ENCODE measurements at regions not wholly inside any gene's neighbourhood (a gene's known extent, or its start where the extent isn't known, plus 50 kb on each side); places are given as distances from the start of the nearest gene placed in this dataset.

GRCh38 chr15:60057554-60057953 lies 53.4 kb downstream of the FOXB1 start:
- Histone ChIP-seq H3K4me3 (ENCODE audit: low read length) (no peak overlapping the region), H3K9me3 (ENCODE audit: control insufficient read depth, low read depth, low read length) (peaks cover 6% of the 10 kb centered on the region), H3K4me1 (ENCODE audit: control insufficient read depth, low read depth, low read length) (no peaks in the 10 kb centered on the region), H3K27me3 (ENCODE audit: control insufficient read depth, insufficient read depth, low read length) (no peaks in the 10 kb centered on the region), H3K36me3 (ENCODE audit: control insufficient read depth, low read depth, low read length) (no peaks in the 10 kb centered on the region), H3K9ac (ENCODE audit: low read length) (no peak overlapping the region), H3K27ac (ENCODE audit: low read length) (no peak overlapping the region)

GRCh38 chr15:60059186-60059585 lies 55.1 kb downstream of the FOXB1 start:
- Histone ChIP-seq H3K4me1 (ENCODE audit: control insufficient read depth, low read depth, low read length) (no peaks in the 10 kb centered on the region), H3K9me3 (ENCODE audit: control insufficient read depth, low read depth, low read length) (peaks cover 6% of the 10 kb centered on the region), H3K9ac (ENCODE audit: low read length) (no peak overlapping the region), H3K36me3 (ENCODE audit: control insufficient read depth, low read depth, low read length) (no peaks in the 10 kb centered on the region), H3K27ac (ENCODE audit: low read length) (no peak overlapping the region), H3K27me3 (ENCODE audit: control insufficient read depth, insufficient read depth, low read length) (no peaks in the 10 kb centered on the region), H3K4me3 (ENCODE audit: low read length) (no peak overlapping the region)

- Histone ChIP-seq H3K4me1 (ENCODE audit: control insufficient read depth, low read depth, low read length) (peaks cover 7% of the 10 kb centered on the region), H3K9ac (ENCODE audit: low read length) (no peak overlapping the region)
Observed at GRCh38 chr15:60061758-60062157, 57.6 kb downstream of the FOXB1 start.

GRCh38 chr15:60062826-60063225 lies 58.7 kb downstream of the FOXB1 start:
- Histone ChIP-seq H3K27ac (ENCODE audit: low read length) (no peak overlapping the region), H3K36me3 (ENCODE audit: control insufficient read depth, low read depth, low read length) (no peaks in the 10 kb centered on the region), H3K4me1 (ENCODE audit: control insufficient read depth, low read depth, low read length) (peaks cover 10% of the 10 kb centered on the region), H3K9me3 (ENCODE audit: control insufficient read depth, low read depth, low read length) (peaks cover 6% of the 10 kb centered on the region), H3K4me3 (ENCODE audit: low read length) (no peak overlapping the region), H3K9ac (ENCODE audit: low read length) (no peak overlapping the region), H3K27me3 (ENCODE audit: control insufficient read depth, insufficient read depth, low read length) (no peaks in the 10 kb centered on the region)

More at GRCh38 chr15:60061758-60062157, 57.6 kb downstream of the FOXB1 start:
- Histone ChIP-seq H3K27ac (ENCODE audit: low read length) (no peak overlapping the region), H3K4me3 (ENCODE audit: low read length) (no peak overlapping the region), H3K36me3 (ENCODE audit: control insufficient read depth, low read depth, low read length) (no peaks in the 10 kb centered on the region), H3K9me3 (ENCODE audit: control insufficient read depth, low read depth, low read length) (peaks cover 6% of the 10 kb centered on the region), H3K27me3 (ENCODE audit: control insufficient read depth, insufficient read depth, low read length) (no peaks in the 10 kb centered on the region)

- Histone ChIP-seq H3K9me3 (ENCODE audit: control insufficient read depth, low read depth, low read length) (peaks cover 6% of the 10 kb centered on the region), H3K36me3 (ENCODE audit: control insufficient read depth, low read depth, low read length) (no peaks in the 10 kb centered on the region), H3K27me3 (ENCODE audit: control insufficient read depth, insufficient read depth, low read length) (no peaks in the 10 kb centered on the region), H3K27ac (ENCODE audit: low read length) (no peak overlapping the region), H3K4me1 (ENCODE audit: control insufficient read depth, low read depth, low read length) (peaks cover 10% of the 10 kb centered on the region), H3K9ac (ENCODE audit: low read length) (no peak overlapping the region), H3K4me3 (ENCODE audit: low read length) (no peak overlapping the region)
Observed at GRCh38 chr15:60065951-60066350, 61.8 kb downstream of the FOXB1 start.

GRCh38 chr15:60070838-60071493 lies 66.9 kb downstream of the FOXB1 start:
- Histone ChIP-seq H3K9ac (ENCODE audit: low read length) (no peak overlapping the region), H3K9me3 (ENCODE audit: control insufficient read depth, low read depth, low read length) (no peaks in the 10 kb centered on the region), H3K27ac (ENCODE audit: low read length) (no peak overlapping the region), H3K36me3 (ENCODE audit: control insufficient read depth, low read depth, low read length) (no peaks in the 10 kb centered on the region), H3K27me3 (ENCODE audit: control insufficient read depth, insufficient read depth, low read length) (no peaks in the 10 kb centered on the region), H3K4me3 (ENCODE audit: low read length) (no peak overlapping the region), H3K4me1 (ENCODE audit: control insufficient read depth, low read depth, low read length) (peaks cover 22% of the 10 kb centered on the region)

- Histone ChIP-seq H3K9ac (ENCODE audit: low read length) (no peak overlapping the region), H3K4me3 (ENCODE audit: low read length) (no peak overlapping the region), H3K27me3 (ENCODE audit: control insufficient read depth, insufficient read depth, low read length) (no peaks in the 10 kb centered on the region), H3K4me1 (ENCODE audit: control insufficient read depth, low read depth, low read length) (peaks cover 37% of the 10 kb centered on the region), H3K27ac (ENCODE audit: low read length) (no peak overlapping the region), H3K36me3 (ENCODE audit: control insufficient read depth, low read depth, low read length) (no peaks in the 10 kb centered on the region), H3K9me3 (ENCODE audit: control insufficient read depth, low read depth, low read length) (no peaks in the 10 kb centered on the region)
Observed at GRCh38 chr15:60072826-60073465, 68.8 kb downstream of the FOXB1 start.

GRCh38 chr15:60073466-60073840 lies 69.3 kb downstream of the FOXB1 start:
- H3K9me3 ChIP-seq (ENCODE audit: control insufficient read depth, low read depth, low read length): no peaks in the 10 kb centered on the region
- H3K27me3 ChIP-seq (ENCODE audit: control insufficient read depth, insufficient read depth, low read length): no peaks in the 10 kb centered on the region
- H3K27ac ChIP-seq (ENCODE audit: low read length): no peak overlapping the region

GRCh38 chr15:60074181-60074885 lies 70.2 kb downstream of the FOXB1 start:
- peaks cover 46% of the 10 kb centered on the region for H3K4me1 ChIP-seq (ENCODE audit: control insufficient read depth, low read depth, low read length)

More at GRCh38 chr15:60073466-60073840, 69.3 kb downstream of the FOXB1 start:
- no peak overlapping the region for H3K9ac ChIP-seq (ENCODE audit: low read length)
- H3K4me3 ChIP-seq (ENCODE audit: low read length): no peak overlapping the region
- H3K36me3 ChIP-seq (ENCODE audit: control insufficient read depth, low read depth, low read length): no peaks in the 10 kb centered on the region
- H3K4me1 ChIP-seq (ENCODE audit: control insufficient read depth, low read depth, low read length): peaks cover 41% of the 10 kb centered on the region

GRCh38 chr15:60076045-60076444 lies 71.9 kb downstream of the FOXB1 start:
- Histone ChIP-seq H3K9ac (ENCODE audit: low read length) (peak overlapping the region; percentile 49), H3K36me3 (ENCODE audit: control insufficient read depth, low read depth, low read length) (no peaks in the 10 kb centered on the region), H3K9me3 (ENCODE audit: control insufficient read depth, low read depth, low read length) (no peaks in the 10 kb centered on the region), H3K27me3 (ENCODE audit: control insufficient read depth, insufficient read depth, low read length) (no peaks in the 10 kb centered on the region), H3K4me3 (ENCODE audit: low read length) (peak overlapping the region; percentile 14), H3K27ac (ENCODE audit: low read length) (peak overlapping the region; percentile 29), H3K4me1 (ENCODE audit: control insufficient read depth, low read depth, low read length) (peaks cover 47% of the 10 kb centered on the region)

More at GRCh38 chr15:60074181-60074885, 70.2 kb downstream of the FOXB1 start:
- no peak overlapping the region for H3K27ac ChIP-seq (ENCODE audit: low read length)
- no peak overlapping the region for H3K9ac ChIP-seq (ENCODE audit: low read length)
- H3K27me3 ChIP-seq (ENCODE audit: control insufficient read depth, insufficient read depth, low read length): no peaks in the 10 kb centered on the region
- no peaks in the 10 kb centered on the region for H3K36me3 ChIP-seq (ENCODE audit: control insufficient read depth, low read depth, low read length)
- H3K9me3 ChIP-seq (ENCODE audit: control insufficient read depth, low read depth, low read length): no peaks in the 10 kb centered on the region
- no peak overlapping the region for H3K4me3 ChIP-seq (ENCODE audit: low read length)

GRCh38 chr15:60076582-60077276 lies 72.6 kb downstream of the FOXB1 start:
- Histone ChIP-seq H3K4me1 (ENCODE audit: control insufficient read depth, low read depth, low read length) (peaks cover 47% of the 10 kb centered on the region), H3K36me3 (ENCODE audit: control insufficient read depth, low read depth, low read length) (no peaks in the 10 kb centered on the region), H3K4me3 (ENCODE audit: low read length) (peak overlapping the region; percentile 14), H3K9me3 (ENCODE audit: control insufficient read depth, low read depth, low read length) (no peaks in the 10 kb centered on the region), H3K9ac (ENCODE audit: low read length) (peak overlapping the region; percentile 49), H3K27me3 (ENCODE audit: control insufficient read depth, insufficient read depth, low read length) (no peaks in the 10 kb centered on the region), H3K27ac (ENCODE audit: low read length) (peak overlapping the region; percentile 29)
